ENCODE measurements at regions not wholly inside any gene's neighbourhood (a gene's known extent, or its start where the extent isn't known, plus 50 kb on each side); places are given as distances from the start of the nearest gene placed in this dataset.

DNA sequence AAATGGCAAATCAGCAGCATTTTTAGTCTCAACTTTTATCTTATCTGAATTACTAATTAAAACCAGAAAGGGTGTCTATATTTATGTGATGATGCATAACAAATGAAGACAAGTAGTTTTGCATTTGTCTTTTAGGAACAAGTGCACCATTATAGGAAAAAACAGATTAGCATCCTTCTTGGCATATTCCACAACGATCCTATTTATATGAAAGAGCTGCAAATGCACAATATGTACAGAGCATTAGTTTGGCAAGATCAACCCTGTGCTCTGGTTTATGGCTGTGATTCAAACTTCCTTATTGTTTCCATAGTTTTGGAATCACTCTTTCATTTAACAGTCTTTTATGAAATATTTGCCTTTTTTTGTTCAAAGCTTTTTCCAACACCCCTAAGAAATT, 486.8 kb downstream of the KCNH5 start:
- Histone ChIP-seq H4K8ac (replicated peaks; ENCODE audit: insufficient read length, low read depth, low read length) (no peak overlapping the region), H2BK120ac (ENCODE audit: low read depth, low read length, poor library complexity, severe bottlenecking) (no peak overlapping the region), H3K9me3 (ENCODE audit: control insufficient read depth, low read depth, low read length) (no peaks in the 10 kb centered on the region), H3K18ac (ENCODE audit: insufficient read length, low read depth, low read length) (no peak overlapping the region), H4K20me1 (ENCODE audit: control insufficient read depth, insufficient read depth, insufficient read length) (no peaks in the 10 kb centered on the region), H3K23ac (ENCODE audit: insufficient read length, low read depth, low read length) (no peak overlapping the region), H3K4me2 (ENCODE audit: insufficient read depth, insufficient read length, low read length) (no peak overlapping the region), H2BK20ac (ENCODE audit: low read depth, low read length, poor library complexity, severe bottlenecking) (no peak overlapping the region), H3T11ph (ENCODE audit: low read length) (no peak overlapping the region), H3K14ac (ENCODE audit: insufficient read depth, low read length) (no peak overlapping the region), H2AFZ (ENCODE audit: low read length) (no peak overlapping the region), H3K27ac (ENCODE audit: insufficient read length, low read depth, low read length) (no peak overlapping the region), H2BK12ac (ENCODE audit: insufficient read length, low read depth, low read length) (no peak overlapping the region), H3K4ac (ENCODE audit: low read depth, low read length) (no peak overlapping the region), H2BK5ac (ENCODE audit: insufficient read length, low read length) (no peak overlapping the region), H3K56ac (ENCODE audit: insufficient read length, low read depth, low read length) (no peak overlapping the region), H2BK15ac (ENCODE audit: low read depth, low read length) (no peak overlapping the region), H3K79me2 (ENCODE audit: insufficient read depth, low read length) (no peaks in the 10 kb centered on the region), H2AK5ac (ENCODE audit: insufficient read length, low read length) (no peak overlapping the region), H3K27me3 (ENCODE audit: insufficient read depth, low read length) (no peaks in the 10 kb centered on the region), H4K91ac (ENCODE audit: insufficient read length, low read depth, low read length) (no peak overlapping the region), H3K9ac (ENCODE audit: extremely low read depth, insufficient read length, low read length) (no peak overlapping the region), H3K23me2 (ENCODE audit: insufficient read length, low read depth, low read length, poor library complexity, severe bottlenecking) (no peaks in the 10 kb centered on the region), H3K4me1 (ENCODE audit: insufficient read depth, low read length) (no peaks in the 10 kb centered on the region), H3K79me1 (ENCODE audit: insufficient read depth, low read depth, low read length, poor library complexity, severe bottlenecking) (no peaks in the 10 kb centered on the region), H4K5ac (ENCODE audit: insufficient read length, low read depth, low read length) (no peak overlapping the region)
- Mint-ChIP-seq H3K27me3 (ENCODE audit: low read depth) (no peaks in the 10 kb centered on the region), H3K4me3 (no peak overlapping the region), H3K9me3 (peaks cover 5 to 6% of the 10 kb centered on the region in 2 experiments; a peak in 4 of 5 replicates), H3K36me3 (ENCODE audit: insufficient read depth in 1 of 3, low read depth in 3 of 3) (peaks cover 0 to 3% (median 0%) of the 10 kb centered on the region in 3 experiments; a peak in 2 of 7 replicates), H3K27ac (no peak overlapping the region), H3K4me1 (no peaks in the 10 kb centered on the region)
- TF ChIP-seq, protein P1, sequence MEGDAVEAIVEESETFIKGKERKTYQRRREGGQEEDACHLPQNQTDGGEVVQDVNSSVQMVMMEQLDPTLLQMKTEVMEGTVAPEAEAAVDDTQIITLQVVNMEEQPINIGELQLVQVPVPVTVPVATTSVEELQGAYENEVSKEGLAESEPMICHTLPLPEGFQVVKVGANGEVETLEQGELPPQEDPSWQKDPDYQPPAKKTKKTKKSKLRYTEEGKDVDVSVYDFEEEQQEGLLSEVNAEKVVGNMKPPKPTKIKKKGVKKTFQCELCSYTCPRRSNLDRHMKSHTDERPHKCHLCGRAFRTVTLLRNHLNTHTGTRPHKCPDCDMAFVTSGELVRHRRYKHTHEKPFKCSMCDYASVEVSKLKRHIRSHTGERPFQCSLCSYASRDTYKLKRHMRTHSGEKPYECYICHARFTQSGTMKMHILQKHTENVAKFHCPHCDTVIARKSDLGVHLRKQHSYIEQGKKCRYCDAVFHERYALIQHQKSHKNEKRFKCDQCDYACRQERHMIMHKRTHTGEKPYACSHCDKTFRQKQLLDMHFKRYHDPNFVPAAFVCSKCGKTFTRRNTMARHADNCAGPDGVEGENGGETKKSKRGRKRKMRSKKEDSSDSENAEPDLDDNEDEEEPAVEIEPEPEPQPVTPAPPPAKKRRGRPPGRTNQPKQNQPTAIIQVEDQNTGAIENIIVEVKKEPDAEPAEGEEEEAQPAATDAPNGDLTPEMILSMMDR (conservative IDR thresholded peaks at IDR 0.05), result no peak
- WGBS (ENCODE audit: extremely low coverage, insufficient read length, low lambda C conversion rate), result no CpG with 5 or more reads among the region's 1 CpG
- DNase-seq, result no peak

Data from H9 (cell line).